ENCODE measurements at regions not wholly inside any gene's neighbourhood (a gene's known extent, or its start where the extent isn't known, plus 50 kb on each side); places are given as distances from the start of the nearest gene placed in this dataset.

DNA sequence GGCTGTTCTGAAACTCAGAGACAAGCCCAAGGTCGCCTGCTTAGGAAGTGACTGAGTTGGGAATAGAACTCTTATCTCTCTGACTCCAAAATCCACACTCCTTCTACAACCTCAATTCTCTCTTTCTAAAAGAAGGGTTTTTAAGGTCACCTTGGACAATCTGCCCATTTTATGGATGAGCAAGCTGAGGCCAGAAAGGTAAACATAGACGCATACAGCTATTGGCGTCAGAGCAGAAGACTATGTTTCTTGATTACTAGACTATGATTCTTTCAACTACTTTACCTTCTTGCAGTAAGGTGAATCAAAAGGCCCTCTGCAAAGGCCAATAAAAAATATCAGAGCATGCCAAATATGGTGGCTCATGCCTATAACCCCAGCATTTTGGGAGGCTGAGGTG lies 276.6 kb downstream of the CLIC5 start:
- DNase-seq, result no peak

DNA sequence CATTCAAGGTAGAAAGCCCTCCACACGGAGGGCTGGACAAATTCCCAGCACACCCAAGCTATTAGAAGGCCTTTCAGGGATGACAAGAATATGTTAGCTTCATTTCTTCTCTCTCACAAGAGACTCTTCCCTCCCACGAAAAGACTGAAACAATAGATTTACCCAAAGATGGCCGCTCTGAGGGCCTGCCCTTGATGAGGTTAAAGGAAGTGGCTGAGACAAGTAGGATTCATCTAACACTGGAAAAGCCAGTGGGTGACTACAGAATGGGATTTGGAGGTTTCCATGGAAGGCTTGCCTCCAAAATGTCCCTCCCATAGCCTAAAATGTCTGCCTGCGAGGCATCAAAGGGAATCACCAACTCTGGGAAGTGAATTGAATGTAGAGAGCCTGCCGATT lies 277.6 kb downstream of the CLIC5 start:
- no peak for DNase-seq

DNA sequence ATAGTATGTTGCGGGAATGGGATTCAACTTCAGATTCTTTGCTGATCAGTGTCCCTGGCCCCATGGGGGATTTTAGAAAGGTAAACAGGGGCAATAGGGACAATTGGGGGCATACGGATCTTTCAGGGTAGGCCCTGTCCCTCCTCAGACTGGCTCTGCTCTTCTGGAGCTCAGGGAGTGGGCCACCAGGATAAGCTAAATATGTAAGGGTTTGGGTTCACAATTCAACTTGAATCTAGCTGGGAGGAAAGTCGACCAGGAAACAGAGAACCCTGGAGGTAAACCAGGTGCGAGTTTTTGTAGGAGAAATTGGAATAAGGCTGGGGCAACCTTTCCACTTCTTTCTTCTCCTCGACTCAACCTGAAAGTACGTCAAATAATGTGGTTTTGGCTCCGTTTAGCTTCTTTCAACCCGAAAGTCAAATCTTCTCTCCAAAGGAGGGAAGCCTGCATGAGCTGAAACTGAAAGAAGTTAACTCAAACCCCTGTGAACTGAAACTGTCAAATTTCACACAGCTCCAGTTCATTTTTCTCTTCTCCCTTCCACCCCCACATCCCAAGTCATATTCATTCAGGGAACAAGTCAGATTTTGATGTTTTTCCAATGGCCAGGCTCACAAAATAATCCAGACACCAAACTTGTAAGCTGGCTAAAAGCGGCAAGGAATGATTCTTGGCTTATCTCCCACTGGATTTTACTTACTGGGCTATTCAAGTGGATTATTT lies 278.2 kb downstream of the CLIC5 start:
- DNase-seq, result no peak

DNA sequence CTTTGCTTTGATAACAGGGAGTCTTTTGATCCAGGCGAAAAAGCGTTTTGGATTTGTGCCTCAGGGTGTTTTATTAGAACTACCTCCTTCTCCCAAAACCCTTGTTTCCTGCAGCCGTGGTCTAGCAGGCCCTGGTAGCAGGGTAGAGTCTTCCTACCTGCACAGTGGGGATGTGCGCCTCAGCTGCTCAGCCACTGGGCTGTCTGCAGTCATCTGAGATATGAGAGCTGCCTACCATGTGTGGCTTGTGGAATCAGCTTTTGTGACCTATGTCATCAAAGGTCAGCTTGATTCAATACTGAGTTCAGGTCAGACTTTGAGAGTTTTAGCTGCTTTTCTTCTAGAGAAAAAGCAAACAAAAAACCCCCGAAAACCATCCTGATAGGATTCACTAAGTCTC lies 279.5 kb downstream of the CLIC5 start:
- no peak for DNase-seq

DNA sequence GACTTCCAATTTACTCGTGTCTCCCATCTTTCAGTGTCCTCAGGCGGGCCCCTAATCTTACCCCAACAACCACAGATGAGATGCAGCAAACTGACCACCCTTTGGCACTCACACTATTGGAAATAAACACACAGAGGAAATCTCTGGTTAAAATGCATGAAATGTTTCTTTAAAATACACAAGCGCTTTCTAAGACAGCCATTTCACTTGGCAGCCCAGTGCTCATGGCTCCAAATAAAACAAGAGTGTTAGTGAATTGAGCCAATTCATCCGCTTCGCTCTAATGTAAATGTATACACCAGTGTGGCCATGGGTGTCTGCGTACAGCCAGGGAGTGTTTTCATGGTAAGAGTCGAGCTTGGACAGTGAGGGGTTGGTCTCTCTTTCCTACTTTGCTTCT lies 282.9 kb downstream of the CLIC5 start:
- no peak for DNase-seq

DNA sequence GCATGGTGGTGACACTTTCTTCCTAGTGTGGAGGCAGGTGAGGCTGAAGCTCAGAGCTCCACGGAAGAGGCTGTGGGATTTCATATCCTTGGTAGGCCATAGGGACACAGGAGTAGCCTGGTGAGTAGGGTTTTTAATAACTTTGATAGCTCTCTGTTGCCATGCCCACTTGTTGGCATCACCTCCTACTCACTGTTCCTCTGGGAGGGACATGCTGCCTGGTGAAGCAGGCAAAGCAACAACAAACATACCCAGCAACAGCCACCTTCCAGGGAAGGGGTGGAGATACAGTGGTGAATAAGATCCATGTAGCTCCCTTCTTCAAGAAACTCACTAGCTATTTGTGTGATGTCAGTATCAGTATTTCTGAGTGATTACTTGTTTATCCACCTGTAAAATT lies 285.4 kb downstream of the CLIC5 start:
- no peak for DNase-seq

DNA sequence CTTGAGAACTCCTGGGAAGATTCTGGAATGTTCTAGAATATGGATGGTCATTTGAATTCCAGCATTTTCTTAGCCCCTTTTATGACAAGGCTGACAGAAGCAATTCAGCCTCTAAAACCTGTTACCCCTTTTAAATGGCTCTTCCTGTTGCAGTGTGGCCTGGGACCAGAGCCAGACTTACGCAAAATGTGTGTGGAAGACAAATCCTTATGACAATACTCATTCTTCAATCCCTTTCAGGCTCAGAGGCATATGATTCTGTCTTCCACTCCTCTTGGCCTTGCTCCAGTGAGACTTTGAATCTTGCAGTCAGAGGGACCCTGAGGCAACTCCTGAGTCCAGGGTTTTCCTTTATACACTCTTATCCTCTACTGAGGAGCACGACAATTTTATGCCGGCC lies 287.0 kb downstream of the CLIC5 start:
- DNase-seq, result no peak

DNA sequence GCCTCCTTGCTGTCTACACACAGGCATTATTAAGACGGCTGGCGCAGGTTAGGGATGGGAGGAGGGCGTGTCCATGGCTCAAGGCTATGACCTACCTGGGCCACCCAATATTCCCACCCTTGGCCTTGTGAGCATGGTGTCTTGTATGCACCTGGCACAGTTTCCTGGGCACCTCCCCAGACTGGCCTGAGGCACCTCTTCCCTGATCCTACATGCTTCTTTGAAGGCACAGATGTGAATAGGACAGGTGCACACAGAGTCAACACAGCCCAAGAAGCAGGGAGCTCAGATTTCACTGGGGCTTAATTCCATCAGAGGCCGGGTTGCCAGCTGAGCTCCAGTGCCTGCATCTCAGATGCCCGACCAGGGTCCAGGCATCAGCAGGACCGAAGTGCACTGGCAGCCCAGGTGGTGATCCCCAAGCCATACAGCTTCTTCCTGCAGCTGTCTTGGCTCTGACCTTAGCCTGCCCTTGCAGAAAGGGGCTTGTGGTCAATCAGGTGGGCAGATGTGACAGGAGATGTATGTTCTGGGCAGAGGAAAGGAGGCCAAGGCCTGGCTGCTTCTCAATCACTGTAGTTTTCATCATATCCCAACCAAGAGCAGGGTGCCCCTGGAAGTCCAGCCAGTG lies 287.7 kb downstream of the CLIC5 start:
- no peak for DNase-seq

DNA sequence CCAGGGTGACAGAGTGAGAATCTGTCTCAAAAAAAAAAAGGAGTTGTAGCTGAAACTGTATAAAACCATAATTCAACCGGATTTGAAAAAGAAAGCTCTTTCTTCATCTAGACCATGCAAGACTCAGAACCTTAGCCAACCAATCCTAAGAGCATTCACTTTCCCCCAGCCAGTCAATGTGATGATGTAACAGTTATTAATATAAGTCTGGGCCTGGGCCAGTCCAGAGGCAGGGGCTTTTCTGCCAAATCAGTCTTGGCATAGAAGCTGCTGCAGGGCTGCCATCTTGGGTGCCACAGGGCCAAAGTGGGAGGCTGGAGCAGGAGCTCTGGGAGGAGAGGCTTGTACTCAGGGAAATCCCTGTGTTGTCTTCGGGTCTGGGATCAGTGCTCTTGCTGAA lies 288.4 kb downstream of the CLIC5 start:
- no peak for DNase-seq

DNA sequence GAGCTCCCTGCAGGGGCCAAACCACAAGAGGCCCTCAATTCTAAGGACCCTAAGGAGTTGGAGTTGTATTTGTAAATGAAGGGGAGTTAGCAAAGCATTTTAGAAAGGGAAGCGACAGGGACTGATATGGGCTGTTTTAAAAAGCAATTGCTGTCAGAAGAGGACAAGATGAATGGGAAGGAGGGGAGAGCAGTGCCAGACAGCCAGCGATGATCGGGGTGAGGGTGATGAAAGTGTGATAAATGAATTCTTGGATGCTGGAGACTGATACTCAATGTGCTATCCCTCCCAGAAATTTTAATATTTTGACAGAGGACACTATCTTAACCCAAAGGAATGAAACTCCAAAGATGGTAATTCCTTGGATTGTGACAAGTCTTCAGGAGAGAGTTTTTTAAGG lies 289.2 kb downstream of the CLIC5 start:
- DNase-seq, result no peak

DNA sequence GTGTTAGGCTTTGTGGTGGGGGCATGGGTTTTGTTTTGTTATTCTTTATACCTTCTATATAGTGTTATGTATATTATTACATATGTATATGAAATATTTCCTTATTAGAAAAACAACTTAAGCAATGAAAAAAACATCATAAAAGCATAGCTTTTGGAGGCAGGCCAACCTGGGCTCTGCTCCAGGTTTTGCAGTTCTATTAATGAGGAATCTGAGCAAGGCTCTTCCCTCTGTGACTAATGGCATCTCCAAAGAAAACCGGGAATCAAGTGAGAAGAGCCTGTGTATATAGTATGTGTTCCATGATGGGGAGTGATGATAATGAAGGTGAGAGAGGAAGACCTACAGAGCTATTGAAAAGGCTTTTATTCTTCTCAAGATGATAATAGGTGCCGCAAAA lies 291.1 kb downstream of the CLIC5 start:
- DNase-seq, result no peak

DNA sequence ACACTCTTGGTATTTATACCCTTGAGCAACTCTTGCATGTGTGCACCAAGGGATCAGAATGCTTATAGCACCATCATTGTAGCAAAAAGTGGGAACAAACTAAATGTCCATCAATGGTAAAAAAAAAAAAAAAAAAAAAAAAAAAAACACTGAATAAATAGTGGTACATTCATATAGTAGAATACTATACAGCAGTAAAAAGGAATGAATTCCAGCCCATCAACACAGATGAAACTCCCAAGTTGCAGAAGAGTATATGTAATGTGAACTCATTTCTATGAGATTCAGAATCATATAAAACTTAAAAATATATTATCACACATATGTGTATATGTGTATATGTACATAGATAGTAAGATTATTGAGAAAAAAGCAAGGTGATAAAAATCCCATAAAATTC lies 291.6 kb downstream of the CLIC5 start:
- no peak for DNase-seq

DNA sequence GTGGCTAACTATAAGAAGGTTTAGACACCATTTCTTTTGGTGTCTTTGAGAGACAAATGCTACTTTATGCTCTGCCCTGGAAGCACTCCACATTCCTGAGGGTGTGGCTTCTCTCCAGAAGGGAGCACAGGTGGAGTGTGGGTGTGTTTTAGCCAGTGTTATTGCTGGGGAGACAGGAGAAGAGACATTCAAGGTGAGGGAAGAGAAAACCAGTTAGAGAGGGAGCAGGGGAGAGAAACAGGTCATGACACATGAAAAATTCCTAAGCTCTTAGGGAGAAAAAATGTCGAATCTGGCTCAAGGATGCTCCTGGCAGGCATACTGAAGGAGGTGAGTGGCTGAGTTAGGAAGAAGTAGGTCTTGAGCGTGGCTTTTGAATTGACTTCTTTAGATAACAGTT lies 292.8 kb downstream of the CLIC5 start:
- DNase-seq, result no peak

DNA sequence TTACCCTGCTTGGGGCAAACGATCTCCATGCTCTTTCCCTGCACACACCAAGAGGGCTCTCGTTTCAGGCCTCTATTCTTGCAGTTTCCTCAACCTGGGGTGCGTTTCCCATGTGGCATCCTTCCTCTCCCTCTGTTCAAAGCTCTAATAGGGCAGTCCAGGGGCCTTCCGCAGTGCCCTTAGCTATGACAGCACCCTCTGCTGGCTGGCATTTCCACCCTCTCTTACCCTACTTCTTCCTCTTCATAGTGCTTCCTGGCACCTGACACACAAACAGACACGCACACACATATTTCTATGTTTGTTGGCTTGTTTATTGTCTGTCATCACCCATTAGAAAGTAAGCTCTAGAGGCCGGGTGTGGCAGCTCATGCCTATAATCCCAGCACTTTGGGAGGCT lies 294.0 kb downstream of the CLIC5 start:
- no peak for DNase-seq

DNA sequence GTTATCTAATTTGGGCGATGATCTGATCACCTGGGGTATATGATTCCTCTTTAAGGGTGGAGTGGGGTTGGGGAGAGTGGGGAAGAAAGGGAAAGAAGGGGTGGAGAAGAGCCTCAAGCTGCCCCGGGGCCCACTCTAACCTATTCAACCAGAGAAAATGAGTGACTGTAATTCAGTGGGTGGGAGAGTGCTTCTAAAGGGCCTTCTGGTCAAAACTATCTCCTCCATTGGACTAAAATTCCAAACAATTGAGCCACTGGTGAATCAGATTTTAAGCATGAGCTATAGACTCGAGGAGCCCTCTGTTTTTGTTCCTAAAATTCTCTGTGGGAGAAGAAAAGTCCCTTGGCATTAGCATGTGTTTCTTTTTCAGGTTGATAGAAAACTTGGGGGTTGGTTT lies 296.8 kb downstream of the CLIC5 start:
- DNase-seq, result no peak

DNA sequence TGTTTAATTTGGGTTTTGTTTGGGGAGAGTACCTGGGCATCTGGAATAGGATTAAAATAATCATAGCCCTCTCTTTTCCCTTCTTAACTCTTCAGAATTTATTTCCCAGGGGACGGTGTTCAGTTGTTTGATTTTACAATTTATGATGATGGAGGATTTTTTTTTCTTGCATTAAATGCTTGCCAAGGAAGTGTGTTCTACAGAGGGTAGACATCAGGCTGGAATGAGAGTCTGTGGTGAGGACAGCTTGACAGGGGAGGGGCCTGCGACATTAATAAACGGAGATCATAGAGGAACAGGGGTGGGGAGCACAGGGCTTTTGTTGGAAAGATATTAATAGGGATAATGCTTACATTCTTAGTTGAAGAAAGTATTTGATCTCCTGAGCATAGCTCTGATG lies 297.5 kb downstream of the CLIC5 start:
- no peak for DNase-seq

DNA sequence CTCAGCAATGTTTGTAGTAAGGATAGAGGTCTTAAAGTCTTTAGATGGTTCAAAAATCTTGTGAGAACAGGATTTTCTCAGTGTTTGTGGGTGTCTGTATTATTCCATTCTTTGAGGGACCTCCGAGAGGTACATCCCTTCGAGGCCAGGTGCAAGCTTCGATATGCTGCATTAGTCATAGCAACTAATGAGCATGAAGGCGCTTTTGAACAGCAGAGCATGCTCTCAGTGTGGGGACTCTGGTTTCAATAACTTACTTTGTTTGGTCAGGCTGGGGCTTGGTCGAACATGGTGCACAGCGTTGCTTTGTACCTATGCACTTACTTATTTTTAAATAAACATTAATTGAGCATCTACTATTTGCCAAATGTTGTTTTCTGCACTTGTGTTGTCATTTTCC lies 297.9 kb downstream of the CLIC5 start:
- no peak for DNase-seq

DNA sequence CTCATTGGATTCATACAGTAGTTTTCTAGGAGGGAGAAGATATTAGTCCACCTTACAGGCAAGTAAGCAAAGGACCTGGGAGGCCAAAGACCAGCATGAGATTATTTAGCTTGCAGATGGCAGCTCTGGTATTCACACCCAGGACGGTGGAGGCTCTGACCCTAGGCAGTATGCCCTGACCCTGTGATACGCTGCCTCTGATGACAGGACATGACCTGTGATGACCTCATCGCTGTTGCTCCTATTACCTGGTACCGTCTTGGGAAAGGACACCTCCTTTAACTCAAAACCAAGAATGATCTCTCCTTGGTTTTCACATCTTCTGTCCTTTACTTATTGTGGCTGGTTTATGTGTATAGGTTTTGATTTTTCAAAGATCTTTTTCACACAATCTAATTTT lies 298.6 kb downstream of the CLIC5 start:
- no peak for DNase-seq

DNA sequence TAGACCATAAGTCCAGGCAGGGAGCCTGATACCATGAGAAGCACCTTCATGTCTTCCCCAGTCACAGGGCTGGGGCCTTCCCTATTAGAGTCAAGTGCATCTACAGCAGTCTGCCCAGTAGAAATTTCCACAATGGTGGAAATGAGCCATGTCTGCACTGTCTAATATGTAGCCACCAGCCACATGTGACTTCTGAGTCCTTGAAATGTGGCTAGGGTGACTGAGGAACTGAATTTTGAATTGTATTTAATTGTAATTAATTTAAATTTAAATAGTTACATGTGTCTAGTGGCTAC lies 300.2 kb downstream of the CLIC5 start:
- no peak for DNase-seq

DNA sequence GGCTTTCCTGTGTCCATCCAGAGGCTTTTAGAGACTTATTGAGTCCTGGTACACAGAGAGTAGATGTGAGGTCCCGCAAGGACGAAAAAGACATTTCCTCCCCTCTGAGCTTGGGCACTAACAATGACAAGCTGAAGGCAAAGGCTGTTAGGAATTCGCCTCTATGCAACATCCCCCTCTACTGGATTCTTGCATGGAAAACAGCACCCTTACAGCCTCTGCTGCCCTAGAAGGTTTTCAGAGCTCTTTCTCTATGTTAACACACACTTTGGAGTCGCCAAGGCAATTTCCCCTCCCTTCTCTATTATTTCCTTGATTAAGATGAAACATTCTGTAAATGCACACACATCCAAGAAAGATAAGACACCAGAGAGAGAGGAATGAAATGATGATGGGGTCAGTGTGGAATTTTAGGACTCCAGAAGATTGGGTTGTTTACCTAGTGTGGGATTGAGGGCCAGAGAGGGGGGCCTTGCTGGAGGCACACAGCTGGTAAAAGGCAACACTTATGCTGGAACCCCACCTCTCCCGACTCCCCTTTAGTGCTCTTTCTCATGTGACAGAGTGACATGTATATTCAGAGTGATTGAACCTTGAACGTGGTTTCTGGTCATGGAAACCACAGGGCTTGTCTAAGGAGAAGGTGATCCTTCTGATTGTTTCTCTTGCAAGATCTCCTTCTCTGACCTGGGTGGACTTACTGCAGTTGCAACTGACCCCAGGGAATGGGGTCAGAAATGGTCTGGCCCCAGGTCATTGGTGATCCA lies 300.7 kb downstream of the CLIC5 start:
- peak; percentile 42 for DNase-seq

DNA sequence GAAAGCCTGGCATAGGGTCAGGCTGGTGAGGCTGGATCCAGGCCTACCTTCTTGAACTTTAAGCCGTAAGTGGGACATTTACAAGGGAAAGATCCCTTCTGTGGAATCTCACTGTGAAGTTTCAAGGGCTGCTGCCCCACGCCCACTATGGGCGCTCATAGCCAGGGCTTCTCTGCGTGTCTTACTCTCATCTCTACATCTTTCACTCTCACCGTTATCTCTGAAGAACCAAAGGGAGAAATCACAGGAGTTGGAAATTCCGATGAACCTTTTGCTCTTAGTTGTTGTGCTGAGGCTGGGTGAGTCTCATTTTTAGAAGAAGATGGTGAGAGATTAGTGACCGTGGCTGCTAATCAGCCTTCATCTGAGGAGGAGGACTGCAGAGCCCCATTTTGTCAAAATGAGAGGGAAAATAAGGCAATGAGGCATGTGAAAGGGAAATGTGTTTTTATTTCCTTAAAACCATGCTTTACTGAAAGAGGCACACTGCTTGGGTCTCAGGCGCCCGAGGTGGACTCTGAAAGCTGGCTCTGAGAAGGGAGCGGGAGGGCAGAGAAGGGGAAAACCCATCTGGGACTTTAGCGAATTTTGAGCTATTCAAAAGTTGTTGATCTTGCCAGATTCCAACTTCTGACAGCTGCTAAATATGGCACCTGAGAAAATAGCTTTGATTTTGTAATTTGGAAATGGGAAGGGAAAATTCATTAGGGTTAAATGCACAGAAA lies 301.5 kb downstream of the CLIC5 start:
- peak; percentile 47 for DNase-seq

Data from activated naive CD4-positive, alpha-beta T cell treated with Interleukin-2 at 50 U/mL for 16 hours (primary cell).